HFFc6 (cell line): ENCODE measurements at regions not wholly inside any gene's neighbourhood (a gene's known extent, or its start where the extent isn't known, plus 50 kb on each side); places are given as distances from the start of the nearest gene placed in this dataset.

Source experiments
- DNase-seq: peaks from one replicate; pipeline ENCODE4 v3.0.0-alpha.2; 2018
- H3K27ac Mint-ChIP-seq: 2 replicates; pipeline ENCODE4 v1.8.0; 2020; ENCODE audit warnings: mild to moderate bottlenecking, mixed read lengths
- H3K27me3 Mint-ChIP-seq: 2 replicates; pipeline ENCODE4 v1.8.0; 2021; ENCODE audit warnings: mild to moderate bottlenecking, moderate library complexity, mixed read lengths; ENCODE audit not compliant: insufficient read depth
- H3K36me3 Mint-ChIP-seq: 2 replicates; pipeline ENCODE4 v1.8.0; 2021; ENCODE audit warnings: low read depth, mixed read lengths
- H3K4me1 Mint-ChIP-seq: 2 replicates; pipeline ENCODE4 v1.8.0; 2020; ENCODE audit warnings: low read depth, mixed read lengths
- H3K4me3 Mint-ChIP-seq: 2 replicates; pipeline ENCODE4 v1.8.0; 2020; ENCODE audit warnings: mild to moderate bottlenecking, moderate library complexity, mixed read lengths
- H3K9me3 Mint-ChIP-seq: 2 replicates; pipeline ENCODE4 v1.8.0; 2020; ENCODE audit warnings: mild to moderate bottlenecking, mixed read lengths
- CTCF ChIP-seq: fragments of 200-600 bp; sonication (generic); IDR thresholded peaks from 2 replicates; pipeline ENCODE4 v1.5.0; 2021; ENCODE audit warnings: antibody characterized with exemption, mild to moderate bottlenecking

- no peaks in the 10 kb centered on the region; the same call in none of the 2 replicates for H3K27me3 Mint-ChIP-seq
- H3K27ac Mint-ChIP-seq, result no peak overlapping the region
- no peak overlapping the region for H3K4me3 Mint-ChIP-seq
- no peaks in the 10 kb centered on the region for H3K4me1 Mint-ChIP-seq
- DNase-seq, result no peak
- peak; percentile 58 for TF ChIP-seq CTCF
- no peaks in the 10 kb centered on the region for H3K36me3 Mint-ChIP-seq
- H3K9me3 Mint-ChIP-seq, result peaks cover 6% of the 10 kb centered on the region; the same call in 1 of the 2 replicates
Observed at GRCh38 chr5:164475339-164475977, 970.0 kb downstream of the MAT2B start.

GRCh38 chr5:164481270-164481669, 975.9 kb downstream of the MAT2B start:
- Mint-ChIP-seq H3K4me3 (no peak overlapping the region), H3K27me3 (no peaks in the 10 kb centered on the region), H3K36me3 (no peaks in the 10 kb centered on the region), H3K27ac (no peak overlapping the region), H3K4me1 (no peaks in the 10 kb centered on the region), H3K9me3 (peaks cover 11% of the 10 kb centered on the region; the same call in 1 of the 2 replicates)
- DNase-seq, result no peak
- no peak for TF ChIP-seq CTCF

GRCh38 chr5:164482351-164482750, 976.9 kb downstream of the MAT2B start:
- Mint-ChIP-seq H3K36me3 (no peaks in the 10 kb centered on the region), H3K4me3 (no peak overlapping the region), H3K9me3 (peaks cover 11% of the 10 kb centered on the region), H3K27ac (no peak overlapping the region), H3K4me1 (no peaks in the 10 kb centered on the region), H3K27me3 (no peaks in the 10 kb centered on the region; the same call in 1 of the 2 replicates)
- no peak for DNase-seq
- no peak for TF ChIP-seq CTCF

GRCh38 chr5:164484948-164485347, 979.5 kb downstream of the MAT2B start:
- Mint-ChIP-seq H3K27ac (no peak overlapping the region), H3K4me3 (no peak overlapping the region), H3K36me3 (no peaks in the 10 kb centered on the region), H3K4me1 (no peaks in the 10 kb centered on the region), H3K9me3 (peaks cover 5% of the 10 kb centered on the region), H3K27me3 (no peaks in the 10 kb centered on the region; the same call in 1 of the 2 replicates)
- no peak for DNase-seq
- no peak for TF ChIP-seq CTCF

GRCh38 chr5:164487939-164488338, 982.5 kb downstream of the MAT2B start:
- H3K27ac Mint-ChIP-seq, result no peak overlapping the region

More at GRCh38 chr5:164487939-164488338, 982.5 kb downstream of the MAT2B start:
- Mint-ChIP-seq H3K9me3 (peaks cover 5% of the 10 kb centered on the region), H3K4me1 (no peaks in the 10 kb centered on the region), H3K27me3 (no peaks in the 10 kb centered on the region; the same call in 1 of the 2 replicates), H3K4me3 (no peak overlapping the region), H3K36me3 (no peaks in the 10 kb centered on the region)
- no peak for TF ChIP-seq CTCF
- DNase-seq, result no peak
